Progenitor cell of endocrine pancreas (in vitro differentiated cells): ENCODE measurements at regions not wholly inside any gene's neighbourhood (a gene's known extent, or its start where the extent isn't known, plus 50 kb on each side); places are given as distances from the start of the nearest gene placed in this dataset.
"Not testable (repeated sequence)": the region's sequence is repeated elsewhere in the genome, so short reads cannot be mapped to it uniquely, and the experiment has no call there.

Source experiments
- DNase-seq: peaks from one replicate; pipeline ENCODE4 v3.0.0; 2021; ENCODE audit warnings: low spot score; ENCODE audit not compliant: unreplicated experiment
- H3K27ac Mint-ChIP-seq: 2 replicates; pipeline ENCODE4 v1.8.0; 2021; ENCODE audit warnings: mild to moderate bottlenecking, moderate library complexity, mixed read lengths
- H3K27me3 Mint-ChIP-seq: 2 replicates; pipeline ENCODE4 v1.8.0; 2021; ENCODE audit warnings: mixed read lengths
- H3K36me3 Mint-ChIP-seq: 2 replicates; pipeline ENCODE4 v1.8.0; 2022; ENCODE audit warnings: mixed read lengths; ENCODE audit not compliant: insufficient read depth
- H3K4me1 Mint-ChIP-seq: 2 replicates; pipeline ENCODE4 v1.8.0; 2021; ENCODE audit warnings: low read depth, mixed read lengths
- H3K4me3 Mint-ChIP-seq: 2 replicates; pipeline ENCODE4 v1.8.0; 2021; ENCODE audit warnings: low read depth, mild to moderate bottlenecking, moderate library complexity, mixed read lengths
- H3K9me3 Mint-ChIP-seq: 2 replicates; pipeline ENCODE4 v1.8.0; 2021; ENCODE audit warnings: low read depth, mixed read lengths
- CTCF ChIP-seq: fragments of 200-600 bp; sonication (generic); IDR thresholded peaks from one replicate; pipeline ENCODE4 v1.5.0; 2021; ENCODE audit warnings: antibody characterized with exemption, mild to moderate bottlenecking; ENCODE audit not compliant: unreplicated experiment

- peaks cover 18% of the 10 kb centered on the region for H3K9me3 Mint-ChIP-seq
- H3K4me3 Mint-ChIP-seq = no peak overlapping the region
- TF ChIP-seq CTCF = no peak
- H3K4me1 Mint-ChIP-seq = no peaks in the 10 kb centered on the region
- H3K27ac Mint-ChIP-seq = no peak overlapping the region
- no peak for DNase-seq
- H3K36me3 Mint-ChIP-seq = no peaks in the 10 kb centered on the region
- peaks cover 7% of the 10 kb centered on the region for H3K27me3 Mint-ChIP-seq
These were observed 69.4 kb upstream of the LIPC start for GRCh38 chr15:58362262-58362922.

GRCh38 chr15:58363118-58363517 lies 68.7 kb upstream of the LIPC start:
- H3K4me1 Mint-ChIP-seq, H3K27me3 Mint-ChIP-seq, H3K27ac Mint-ChIP-seq, H3K4me3 Mint-ChIP-seq, DNase-seq, H3K36me3 Mint-ChIP-seq: not testable (repeated sequence)
- H3K9me3 Mint-ChIP-seq = peaks cover 21% of the 10 kb centered on the region

GRCh38 chr15:58363673-58364072 lies 68.1 kb upstream of the LIPC start:
- H3K36me3 Mint-ChIP-seq, H3K4me3 Mint-ChIP-seq, H3K4me1 Mint-ChIP-seq, H3K27ac Mint-ChIP-seq, H3K27me3 Mint-ChIP-seq, DNase-seq: not testable (repeated sequence)
- peaks cover 23% of the 10 kb centered on the region for H3K9me3 Mint-ChIP-seq

- peaks cover 23% of the 10 kb centered on the region for H3K9me3 Mint-ChIP-seq
- H3K27me3 Mint-ChIP-seq, H3K4me3 Mint-ChIP-seq, H3K27ac Mint-ChIP-seq, H3K4me1 Mint-ChIP-seq, DNase-seq, H3K36me3 Mint-ChIP-seq: not testable (repeated sequence)
These were observed 66.7 kb upstream of the LIPC start for GRCh38 chr15:58365098-58365497.

GRCh38 chr15:58369261-58369701 lies 62.5 kb upstream of the LIPC start:
- Mint-ChIP-seq H3K9me3 (peaks cover 22% of the 10 kb centered on the region), H3K27me3 (no peaks in the 10 kb centered on the region), H3K4me1 (no peaks in the 10 kb centered on the region), H3K27ac (no peak overlapping the region), H3K36me3 (no peaks in the 10 kb centered on the region), H3K4me3 (no peak overlapping the region)
- no peak for DNase-seq
- TF ChIP-seq CTCF = no peak

- no peak overlapping the region for H3K4me3 Mint-ChIP-seq
- TF ChIP-seq CTCF = no peak
- peaks cover 20% of the 10 kb centered on the region for H3K9me3 Mint-ChIP-seq
- no peak overlapping the region for H3K27ac Mint-ChIP-seq
- H3K4me1 Mint-ChIP-seq = no peaks in the 10 kb centered on the region
- no peak for DNase-seq
- H3K36me3 Mint-ChIP-seq = no peaks in the 10 kb centered on the region
- H3K27me3 Mint-ChIP-seq = no peaks in the 10 kb centered on the region
These were observed 61.8 kb upstream of the LIPC start for GRCh38 chr15:58369956-58370355.

- no peak for DNase-seq
- H3K27me3 Mint-ChIP-seq = no peaks in the 10 kb centered on the region
- no peak for TF ChIP-seq CTCF
- H3K9me3 Mint-ChIP-seq = peaks cover 7% of the 10 kb centered on the region
- H3K27ac Mint-ChIP-seq = no peak overlapping the region
- H3K36me3 Mint-ChIP-seq = no peaks in the 10 kb centered on the region
- no peak overlapping the region for H3K4me3 Mint-ChIP-seq
- peaks cover 4% of the 10 kb centered on the region for H3K4me1 Mint-ChIP-seq
These were observed 57.6 kb upstream of the LIPC start for GRCh38 chr15:58374147-58374546.
